T-helper 9 cell (primary cell): ENCODE measurements at regions not wholly inside any gene's neighbourhood (a gene's known extent, or its start where the extent isn't known, plus 50 kb on each side); places are given as distances from the start of the nearest gene placed in this dataset.
"Not testable (repeated sequence)": the region's sequence is repeated elsewhere in the genome, so short reads cannot be mapped to it uniquely, and the experiment has no call there.

Experiments
- DNase-seq: peaks from one replicate; pipeline ENCODE4 v3.0.0-alpha.2; 2020

DNA sequence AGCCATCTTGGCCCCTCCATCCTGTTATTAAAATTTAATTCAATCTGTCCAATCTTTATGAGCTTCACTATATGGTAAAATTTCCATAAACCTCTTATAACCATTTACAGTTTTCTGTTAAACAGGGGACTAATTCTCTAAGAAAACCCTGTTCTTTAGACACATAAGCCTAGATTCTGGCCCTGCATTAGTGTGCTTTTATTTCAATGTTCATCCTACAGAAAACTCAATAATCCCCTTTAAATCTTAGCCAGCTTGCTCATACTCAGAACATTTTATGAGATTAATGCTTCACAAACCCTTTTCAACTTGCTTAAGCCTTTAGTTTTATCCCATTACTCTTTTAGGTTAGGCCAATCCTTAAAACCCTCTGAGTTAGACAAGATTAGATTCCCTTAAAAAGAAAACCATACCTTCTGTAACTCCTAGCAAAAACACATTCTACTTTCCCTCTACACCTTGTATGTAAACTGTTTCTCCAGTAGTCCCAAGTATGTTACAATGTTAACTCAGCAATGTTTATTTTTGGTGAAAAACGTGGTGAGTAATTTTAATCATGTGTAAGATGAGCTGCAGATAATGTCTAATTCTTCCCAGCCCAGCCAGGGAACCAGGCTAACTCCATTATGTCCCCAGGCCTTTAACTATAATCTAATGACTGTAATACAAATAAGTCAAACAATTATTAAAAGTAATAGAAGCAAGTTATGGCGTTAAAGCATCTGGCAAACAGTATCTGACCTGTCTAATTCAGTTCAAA, 1953.4 kb upstream of the LRRTM1 start:
- DNase-seq: no peak

DNA sequence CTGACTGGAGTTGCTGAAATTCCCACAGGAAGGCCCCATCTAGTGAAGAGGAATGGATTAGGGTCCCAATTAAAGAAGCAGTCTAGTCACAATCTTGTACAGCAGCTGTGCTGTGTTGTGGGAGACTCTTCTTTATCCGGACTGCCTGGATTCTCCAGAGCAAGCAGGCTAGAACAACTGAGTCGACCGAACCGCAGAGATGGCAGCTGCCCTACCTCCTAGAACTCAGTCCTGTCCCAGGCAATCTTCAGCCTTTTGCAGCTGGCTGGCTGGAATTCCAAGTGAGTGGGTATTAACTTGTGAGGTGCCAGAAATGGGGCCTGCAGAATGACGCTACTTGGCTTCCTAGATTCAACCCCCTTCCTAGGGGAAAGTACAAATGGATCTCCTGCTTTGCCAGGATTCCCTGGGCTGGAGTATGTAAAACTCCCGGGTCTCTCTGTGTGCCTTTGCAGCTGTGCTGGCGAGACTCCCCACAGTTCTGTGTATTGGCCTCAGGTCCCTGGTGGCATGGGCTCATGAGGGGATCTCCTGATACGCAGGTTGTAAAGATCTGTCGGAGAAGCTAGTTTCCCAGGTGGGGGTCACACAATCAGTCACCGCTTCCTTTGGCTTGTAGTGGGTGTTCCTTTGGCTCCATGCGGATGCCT, 1952.6 kb upstream of the LRRTM1 start:
- DNase-seq: no peak

DNA sequence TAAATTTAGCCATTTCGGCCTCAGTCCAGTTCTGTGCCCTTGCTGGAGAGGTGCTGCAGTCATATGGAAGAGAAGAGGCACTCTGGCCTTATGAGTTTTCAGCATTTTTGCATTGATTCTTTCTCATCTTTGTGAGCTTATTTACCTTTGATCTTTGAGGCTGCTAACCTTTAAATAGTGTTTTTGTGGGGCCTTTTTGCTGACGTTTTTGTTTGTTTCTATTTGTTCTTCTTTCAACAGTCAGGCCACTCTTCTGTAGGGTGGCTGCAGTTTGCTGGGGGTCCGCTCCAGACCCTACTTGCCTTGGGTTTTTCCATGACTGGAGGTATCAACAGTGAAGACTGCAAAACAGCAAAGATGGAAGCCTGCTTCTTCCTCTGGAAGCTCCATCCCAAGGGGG, 1951.7 kb upstream of the LRRTM1 start:
- DNase-seq: no peak

DNA sequence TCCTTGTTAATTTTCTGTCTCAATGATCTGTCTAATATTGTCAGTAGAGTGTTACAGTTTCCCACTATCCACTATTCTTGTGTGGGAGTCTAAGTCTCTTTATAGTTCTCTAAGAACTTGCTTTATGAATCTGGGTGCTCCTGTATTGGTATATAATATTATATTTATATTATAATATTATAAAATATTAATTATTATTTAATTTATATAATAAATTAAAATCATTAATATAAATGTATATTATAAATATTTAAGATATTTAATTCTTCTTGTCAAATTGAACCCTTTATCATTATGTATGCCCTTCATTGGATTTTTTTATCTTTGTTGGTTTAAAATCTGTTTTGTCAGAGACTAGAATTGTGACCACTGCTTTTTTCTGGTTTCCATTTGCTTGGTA, 1950.2 kb upstream of the LRRTM1 start:
- no peak for DNase-seq

DNA sequence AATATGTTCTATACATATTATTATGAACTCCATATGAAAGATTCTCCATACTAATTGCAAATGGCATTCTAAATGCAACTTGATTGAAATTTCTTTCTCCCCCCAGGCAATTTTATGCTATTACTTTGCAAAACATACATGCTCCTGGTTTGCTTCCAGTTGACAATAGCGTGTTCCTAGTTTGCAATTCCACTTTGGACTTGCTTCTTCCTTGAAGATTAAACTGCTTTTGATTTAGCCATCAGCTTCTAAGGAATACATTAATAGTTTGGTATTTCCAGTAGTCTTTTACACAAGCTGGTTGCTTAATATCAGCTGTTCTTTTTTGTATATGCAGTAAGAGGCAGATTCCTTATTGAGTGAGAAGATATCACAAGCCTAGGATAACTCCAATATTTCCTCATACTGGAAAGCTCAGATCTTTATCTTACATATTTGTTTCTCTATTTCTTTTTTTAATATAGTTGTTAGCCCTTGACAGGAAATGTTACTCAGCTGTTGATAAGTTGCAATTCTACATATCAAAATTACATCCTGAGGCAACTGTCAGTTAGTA, 1941.7 kb upstream of the LRRTM1 start:
- DNase-seq: no peak

DNA sequence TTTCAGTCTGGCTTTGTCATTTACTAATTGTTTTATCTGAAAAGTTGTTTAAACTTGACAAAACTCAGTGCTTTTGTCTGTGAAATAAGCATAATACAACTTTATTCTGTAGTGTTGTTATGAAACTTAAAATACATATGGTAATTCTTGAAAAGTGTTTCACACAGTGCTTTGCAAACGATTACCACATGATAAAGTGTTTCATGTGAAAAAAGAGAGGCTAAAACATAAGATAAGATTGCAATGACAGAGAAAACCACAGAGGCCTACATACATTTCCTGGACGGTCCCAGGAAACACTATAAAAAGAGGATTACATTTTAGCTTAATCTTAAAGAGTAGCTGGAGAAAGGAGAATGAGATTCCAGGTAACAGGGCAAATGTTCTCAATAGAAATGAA, 1934.6 kb upstream of the LRRTM1 start:
- DNase-seq: no peak

DNA sequence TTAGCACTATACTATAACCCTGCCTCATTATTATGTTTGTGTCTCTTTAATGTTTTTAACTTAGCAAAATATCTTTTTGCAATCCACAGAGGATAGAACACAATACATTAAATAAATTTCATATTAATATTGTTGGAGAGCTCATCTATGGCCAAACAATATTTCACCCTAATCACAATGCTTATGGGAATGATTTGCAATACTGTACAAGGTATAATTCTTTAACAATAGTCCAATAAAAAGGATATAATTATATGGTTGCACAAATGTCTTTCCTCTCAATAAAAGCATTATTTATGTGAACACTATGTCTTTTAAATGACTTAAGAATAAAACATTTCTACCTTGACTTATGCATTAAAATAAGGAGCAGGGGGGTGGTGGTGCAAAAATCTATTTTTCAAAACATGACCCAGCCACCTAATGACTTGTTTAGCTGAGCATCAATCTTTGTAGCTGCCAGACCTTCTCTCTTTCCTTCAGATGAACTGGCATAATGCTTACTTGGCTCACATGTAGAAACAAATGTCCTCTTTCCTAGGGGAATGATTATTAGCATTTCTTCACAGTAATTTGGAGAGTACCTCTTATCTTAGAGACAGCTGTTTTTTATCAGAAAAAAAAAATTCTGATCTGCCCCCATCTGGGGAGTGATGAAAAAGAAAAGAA, 1933.6 kb upstream of the LRRTM1 start:
- DNase-seq: no peak

DNA sequence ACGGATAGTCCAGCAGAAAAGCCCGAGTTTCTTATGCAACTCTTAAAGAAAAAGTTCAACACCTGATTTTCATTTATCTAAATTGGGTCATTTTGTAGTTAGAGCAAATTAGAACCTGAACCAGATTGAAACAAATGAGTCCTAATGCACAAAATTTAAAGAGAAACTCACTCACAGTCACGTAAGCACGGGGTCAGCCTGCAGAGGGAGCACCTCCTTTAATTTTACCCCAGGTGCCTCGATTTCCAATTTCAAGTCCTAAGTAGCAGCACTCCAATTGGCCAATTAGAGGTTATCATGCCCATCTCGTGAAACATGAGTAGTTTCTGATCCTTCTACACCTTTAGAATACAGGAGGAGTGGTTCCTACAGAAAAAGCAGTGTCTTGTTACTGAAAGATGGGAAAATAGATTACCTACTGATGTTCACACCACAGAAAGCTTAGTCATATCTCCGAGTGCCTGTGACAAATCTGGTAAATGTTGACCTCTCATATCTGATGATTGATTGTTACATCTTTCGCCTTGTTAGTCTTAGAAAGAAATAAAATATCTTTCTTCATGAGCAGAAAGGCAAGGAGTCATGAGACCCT, 1929.8 kb upstream of the LRRTM1 start:
- DNase-seq: no peak

DNA sequence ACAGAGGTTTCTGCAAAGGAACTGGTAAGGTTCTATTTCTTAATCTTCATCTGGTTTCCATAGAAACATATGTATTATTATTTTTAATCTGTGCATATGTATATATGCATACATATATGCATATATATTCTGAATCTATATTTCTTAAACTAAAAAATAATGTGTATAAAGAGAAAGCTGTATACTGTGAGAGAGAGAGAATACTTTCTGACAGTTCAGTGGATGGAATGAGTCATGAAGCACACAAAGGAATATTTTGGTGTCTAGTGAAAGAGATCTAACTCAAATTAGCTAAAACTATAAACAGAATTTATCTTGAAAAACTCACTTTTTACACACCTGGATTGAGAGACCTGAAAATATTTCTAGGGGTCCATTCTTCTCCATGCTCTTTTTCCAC, 1929.3 kb upstream of the LRRTM1 start:
- DNase-seq: no peak

DNA sequence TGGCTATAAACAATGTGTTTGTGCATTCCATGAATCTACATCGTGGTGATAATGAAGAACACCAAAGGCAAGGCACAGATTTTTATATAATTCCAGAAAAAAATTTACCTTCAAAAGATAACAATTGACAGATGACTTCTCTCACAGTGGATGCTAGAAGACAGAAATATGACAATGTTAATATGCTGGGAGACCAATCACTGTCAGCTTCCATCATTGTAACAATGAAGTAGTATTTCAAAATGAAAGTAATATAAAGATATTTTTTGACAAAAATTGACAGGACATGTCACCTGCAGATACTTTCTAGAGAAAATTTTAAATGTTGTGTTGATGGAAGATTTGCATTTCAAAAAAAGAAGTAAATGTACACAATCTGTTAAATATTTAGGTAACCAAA, 1925.9 kb upstream of the LRRTM1 start:
- DNase-seq: no peak

DNA sequence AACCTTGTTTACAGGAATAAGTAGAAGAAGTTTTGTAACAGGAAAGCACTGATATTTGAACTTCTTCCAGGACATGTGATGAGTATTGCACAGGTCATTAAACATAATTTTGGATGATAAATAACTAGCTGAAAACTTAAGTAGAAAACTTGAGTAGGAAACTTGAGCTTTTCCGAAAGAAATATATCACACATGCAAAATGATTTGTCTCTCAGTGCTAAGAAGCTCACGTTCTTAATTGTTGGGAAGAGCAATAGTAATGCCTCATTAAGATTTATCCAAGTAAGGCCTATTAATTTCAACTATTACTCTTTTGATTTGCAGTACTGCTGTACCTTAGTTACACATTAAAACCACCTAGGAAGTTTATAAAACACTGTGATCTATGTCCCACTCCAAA, 1921.9 kb upstream of the LRRTM1 start:
- DNase-seq: no peak

DNA sequence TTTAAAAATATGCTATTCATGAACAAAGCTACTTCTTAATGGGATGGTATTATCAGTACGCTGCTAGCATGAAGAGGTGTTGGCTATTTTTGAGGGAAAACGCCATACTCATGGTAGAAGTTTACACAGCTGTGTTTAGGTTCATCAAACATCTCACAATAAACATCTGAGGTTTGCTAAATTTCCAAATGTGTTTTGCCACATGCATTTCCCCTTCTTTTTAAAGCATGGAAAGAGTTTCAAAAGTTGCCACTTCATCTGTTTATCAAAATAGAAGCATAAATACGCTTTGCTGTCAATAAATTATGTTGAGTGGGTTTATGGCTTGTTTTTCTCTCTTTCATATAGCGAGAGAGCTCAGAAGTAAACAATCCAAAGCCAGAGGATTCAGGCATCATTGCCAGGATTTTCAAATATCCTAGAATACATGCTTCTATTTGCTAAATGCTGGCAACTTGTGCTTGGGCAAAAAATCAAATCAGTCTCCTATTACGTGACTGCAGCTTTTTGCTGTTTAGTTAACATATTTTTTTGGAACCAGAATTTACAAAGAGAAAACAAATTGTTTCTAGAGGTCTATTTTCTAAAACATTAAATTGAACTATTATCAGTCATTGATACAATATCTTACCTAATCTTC, 1919.9 kb upstream of the LRRTM1 start:
- no peak for DNase-seq

DNA sequence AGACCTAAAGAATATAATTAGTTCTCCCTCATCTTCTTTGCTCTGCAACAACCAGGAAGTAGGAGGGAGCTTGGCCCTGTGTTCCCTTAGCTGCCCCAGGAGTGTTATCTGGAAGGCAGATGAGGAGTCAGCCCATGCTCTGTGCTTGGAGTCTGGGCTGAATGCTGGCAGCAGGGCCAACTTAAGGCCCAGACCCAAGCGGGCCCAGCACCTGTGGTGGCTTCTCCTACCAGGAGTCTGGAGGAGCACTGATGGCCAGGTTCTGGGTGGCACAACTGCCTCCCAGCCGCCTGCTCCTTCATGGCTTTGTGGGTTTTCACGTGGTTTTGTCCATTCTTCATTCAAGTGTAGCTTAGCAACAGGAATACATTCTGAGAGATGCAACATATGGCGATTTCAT, 1910.7 kb upstream of the LRRTM1 start:
- no peak for DNase-seq

DNA sequence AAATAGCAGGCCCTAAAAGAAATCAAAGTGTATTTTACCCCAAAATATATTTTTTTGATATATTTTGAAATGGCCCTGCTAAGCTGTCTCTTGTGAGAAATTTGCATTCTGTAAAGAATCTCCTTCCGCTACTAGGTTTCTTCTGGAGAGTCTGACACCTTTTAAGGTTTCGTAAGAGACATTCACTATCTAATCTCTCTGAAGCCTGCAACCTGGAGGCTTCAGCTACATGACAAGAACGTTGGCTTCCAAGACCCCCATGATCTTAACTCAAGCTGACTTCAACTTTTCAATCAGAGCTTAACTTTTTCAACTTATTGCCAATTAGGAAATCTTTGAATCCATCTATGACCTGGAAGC, 1894.9 kb upstream of the LRRTM1 start:
- DNase-seq: no peak

DNA sequence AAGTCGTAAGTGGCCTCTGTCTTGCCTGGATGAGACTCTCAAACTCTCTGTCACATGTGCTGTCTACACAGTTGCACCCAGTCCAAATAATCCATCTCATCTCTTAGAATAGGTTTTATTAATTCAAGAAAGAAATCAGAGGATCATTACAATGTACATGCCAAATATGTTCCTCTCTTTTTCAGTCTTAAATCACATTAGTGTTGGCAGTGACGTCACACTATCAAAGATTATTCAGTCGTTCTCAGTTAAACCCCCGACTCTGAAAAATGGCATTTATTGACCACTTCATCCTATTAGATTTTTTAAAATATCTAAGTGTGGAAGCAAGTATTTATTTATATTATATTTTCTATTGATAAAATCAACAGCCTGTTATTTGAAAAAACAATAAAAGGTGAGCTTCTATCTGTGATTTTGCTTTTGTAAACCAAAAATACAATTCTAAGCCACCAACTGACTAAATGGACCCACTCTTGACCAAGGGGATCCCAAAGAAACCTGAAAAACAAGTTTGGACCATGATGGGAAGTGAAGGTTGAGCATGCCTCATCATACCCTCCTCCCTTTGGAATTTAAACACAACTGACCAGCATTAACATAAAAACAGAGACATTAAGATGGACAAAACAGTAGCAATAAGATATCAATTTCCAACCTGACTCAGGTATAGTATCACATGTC, 1894.4 kb upstream of the LRRTM1 start:
- DNase-seq: no peak

DNA sequence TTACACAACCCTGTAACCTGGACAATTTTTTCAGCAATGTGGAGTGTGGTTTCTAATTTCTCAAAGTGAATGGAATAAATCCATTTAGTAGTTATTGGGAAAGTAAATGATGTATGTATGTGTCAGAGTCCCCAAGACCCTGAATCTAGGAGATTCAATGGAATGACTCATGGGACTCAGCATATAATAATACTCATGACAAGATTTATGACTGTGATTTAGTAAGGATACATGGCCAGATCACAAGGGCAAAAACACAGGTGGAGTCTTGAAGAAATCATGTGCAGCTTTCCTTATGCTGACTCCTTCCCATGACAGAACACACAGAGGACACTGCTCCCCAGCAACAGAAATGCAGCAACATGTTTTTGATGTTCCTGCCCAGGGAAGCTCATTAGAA, 1877.7 kb upstream of the LRRTM1 start:
- DNase-seq: no peak

DNA sequence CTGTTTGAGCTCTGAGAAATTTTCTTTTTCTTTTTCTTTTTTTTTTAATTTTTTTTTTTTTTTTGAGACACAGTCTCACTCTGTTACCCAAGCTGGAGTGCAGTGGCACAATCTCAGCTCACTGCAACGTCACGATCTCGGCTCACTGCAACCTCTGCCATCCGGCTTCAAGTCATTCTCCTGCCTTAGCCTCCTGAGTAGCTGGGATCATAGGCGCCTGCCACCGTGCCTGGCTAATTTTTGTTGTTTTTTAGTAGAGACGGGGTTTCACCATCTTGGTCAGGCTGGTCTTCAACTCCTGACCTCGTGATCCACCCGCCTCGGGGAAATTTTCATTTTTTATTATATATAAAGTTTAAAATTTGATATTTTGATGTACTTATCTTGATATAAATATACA, 1870.7 kb upstream of the LRRTM1 start:
- DNase-seq: not testable (repeated sequence)

DNA sequence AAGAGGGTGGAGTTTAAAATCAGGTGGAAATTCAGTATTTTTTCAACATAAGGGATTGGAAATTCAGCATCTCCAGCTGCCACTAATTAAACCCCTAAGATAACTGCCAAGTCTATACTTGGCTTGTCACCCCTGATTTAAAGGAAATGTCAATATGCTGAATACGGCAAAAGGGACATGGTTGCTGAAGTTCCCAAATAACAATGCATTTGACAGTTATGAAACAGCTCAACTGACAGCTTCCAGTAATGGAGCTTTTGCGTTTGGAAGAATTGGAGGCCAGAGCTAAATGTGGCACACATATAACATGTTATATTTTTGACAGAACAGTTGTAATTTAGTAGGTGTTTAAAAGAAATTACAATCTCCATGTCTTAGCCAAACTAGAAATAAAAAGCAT, 1867.9 kb upstream of the LRRTM1 start:
- DNase-seq: no peak

DNA sequence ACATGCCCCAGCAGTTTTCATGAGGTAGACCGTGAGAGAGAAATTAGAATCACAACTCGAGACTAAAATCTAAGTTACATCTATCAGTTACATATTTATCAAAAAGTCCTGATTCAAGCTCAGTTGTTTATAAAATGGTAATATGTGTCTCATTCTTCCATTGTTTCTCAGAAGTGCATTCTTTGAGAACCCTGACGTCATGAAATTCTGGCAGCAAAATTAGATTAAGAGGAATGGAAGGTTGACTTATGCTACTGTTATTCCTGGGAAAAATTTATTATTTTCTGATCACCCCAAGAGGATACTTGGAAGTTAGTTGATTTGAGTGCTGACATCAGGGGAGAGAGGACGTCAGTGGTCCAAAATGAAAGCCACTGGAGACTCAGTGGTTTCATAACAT, 1864.8 kb upstream of the LRRTM1 start:
- no peak for DNase-seq

DNA sequence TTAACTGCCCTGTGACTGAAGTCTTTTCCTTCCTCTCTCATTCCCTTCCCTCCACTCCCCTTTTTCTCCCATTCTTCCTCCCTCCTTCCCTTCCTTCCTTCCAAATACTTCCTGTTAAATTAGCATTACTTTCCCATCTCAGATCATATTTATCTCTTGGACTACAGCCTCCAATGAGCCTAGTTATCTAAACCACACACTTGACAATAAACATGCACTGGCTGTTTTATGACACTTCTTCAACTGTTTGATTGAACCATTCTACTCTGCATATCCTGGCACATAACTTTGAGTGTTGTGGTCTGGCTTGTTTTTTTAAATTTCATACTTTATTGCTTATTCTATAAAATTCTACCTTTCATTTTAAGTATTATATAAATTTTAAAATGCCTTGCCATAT, 1860.8 kb upstream of the LRRTM1 start:
- no peak for DNase-seq

DNA sequence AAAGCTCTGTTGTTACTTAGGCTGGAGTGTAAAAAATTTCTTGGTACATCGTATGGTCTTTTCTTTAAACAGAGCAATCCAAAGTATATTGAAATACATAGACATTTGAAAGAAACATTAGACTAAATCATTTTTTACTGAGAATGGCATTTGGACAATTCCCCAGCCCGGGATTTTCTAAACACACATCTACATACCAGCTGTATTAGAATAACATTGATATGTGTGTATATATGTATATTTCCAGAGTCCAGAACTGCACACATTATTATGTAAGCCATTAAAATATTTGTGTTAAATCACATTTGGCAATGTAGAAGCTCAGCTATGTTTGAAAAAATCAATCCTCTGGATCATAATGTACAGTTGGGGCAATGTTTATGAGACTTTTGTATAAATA, 1853.6 kb upstream of the LRRTM1 start:
- DNase-seq: no peak

DNA sequence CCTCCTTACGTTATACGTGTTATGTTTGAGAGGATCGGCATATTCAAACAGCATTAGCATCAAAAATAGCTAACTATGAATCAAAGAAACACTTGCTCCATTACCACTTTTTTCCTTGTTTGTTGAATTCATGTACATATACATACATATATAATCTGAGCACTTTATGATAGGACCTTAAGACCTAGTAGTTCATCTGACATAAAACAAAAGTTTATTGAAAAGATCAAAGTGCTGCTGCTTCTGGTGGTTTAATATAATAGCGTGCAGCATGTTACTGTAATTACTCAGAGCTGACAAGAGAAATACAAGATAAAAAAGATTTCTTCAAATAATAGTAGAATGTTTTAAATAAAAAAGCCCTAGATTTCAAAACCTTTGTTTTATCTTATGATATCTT, 1850.9 kb upstream of the LRRTM1 start:
- DNase-seq: no peak

DNA sequence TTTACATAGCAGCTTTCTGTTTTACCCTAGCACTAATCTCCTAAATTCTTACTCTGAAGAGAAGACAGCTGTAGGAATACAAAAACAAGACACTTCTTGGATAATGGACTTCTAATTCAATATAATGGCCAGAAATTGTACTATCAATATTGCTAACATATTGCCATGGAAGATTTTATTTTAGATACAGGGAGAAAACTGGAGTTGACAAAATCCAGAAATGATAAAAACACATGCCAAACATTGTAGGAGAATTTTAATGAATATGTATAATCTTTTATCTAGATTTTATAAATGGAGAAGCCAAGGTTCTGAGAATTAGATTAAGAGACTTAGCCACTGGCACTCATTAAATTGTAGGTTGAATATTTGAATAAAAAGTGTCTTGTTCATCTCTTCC, 1838.8 kb upstream of the LRRTM1 start:
- DNase-seq: no peak
